Right lobe of liver (tissue), 6 donors: ENCODE measurements at regions not wholly inside any gene's neighbourhood (a gene's known extent, or its start where the extent isn't known, plus 50 kb on each side); places are given as distances from the start of the nearest gene placed in this dataset.

Source experiments
- ATAC-seq, 4 donors: fragments of 200-7000 bp; cut with Tn5 transposase; one replicate each; pipeline ENCODE4 v1.9.1; 2020; ENCODE audit warnings: mild to moderate bottlenecking in 4 of 4, moderate library complexity in 4 of 4
- DNase-seq, 3 donors: peaks; one replicate each; pipeline ENCODE4 v3.0.0-alpha.2; 2020
- H3K27ac ChIP-seq, 3 donors: fragments of 200-600 bp; one replicate each; pipeline ENCODE4 v1.8.0; 2022
- H3K27me3 ChIP-seq, 2 donors: fragments of 200-600 bp; one replicate each; pipeline ENCODE4 v1.8.0; 2022
- H3K36me3 ChIP-seq, 4 donors: fragments of 200-600 bp; sonication (generic) in 1 of 4; one replicate each; pipeline versions ENCODE4 v1.5.1 to v1.8.0; 2017 to 2022; ENCODE audit warnings: control low read depth in 1 of 4
- H3K4me1 ChIP-seq, 4 donors: fragments of 200-600 bp; sonication (generic) in 1 of 4; one replicate each; pipeline versions ENCODE4 v1.5.1 to v1.8.0; 2017 to 2022; ENCODE audit warnings: control low read depth in 1 of 4
- H3K4me3 ChIP-seq, 3 donors: fragments of 200-600 bp; one replicate each; pipeline ENCODE4 v1.8.0; 2022
- H3K9me3 ChIP-seq, 4 donors: fragments of 200-600 bp; sonication (generic) in 1 of 4; one replicate each; pipeline versions ENCODE4 v1.5.1 to v1.8.0; 2017 to 2022; ENCODE audit warnings: control low read depth in 1 of 4
- POLR2A ChIP-seq: fragments of 450-650 bp; IDR thresholded peaks from one replicate; pipeline ENCODE4 v1.6.1; 2017; ENCODE audit warnings: antibody characterized with exemption, mild to moderate bottlenecking
- WGBS: methylation state at CpG from one replicate; pipeline ENCODE4 v1.1.6; 2018; ENCODE audit warnings: low coverage, low lambda C conversion rate; ENCODE audit not compliant: insufficient coverage; ENCODE audit errors: missing lambda C conversion rate; 5-methylcytosine and 5-hydroxymethylcytosine counted together
- intact Hi-C, 2 donors: fragments of 100-400 bp; cut with DNase I; formaldehyde crosslinking; loops; one replicate each; pipeline versions ENCODE4 v1.11.2 to v1.14.1; 2022
- TF ChIP-seq, protein P1 (sequence below), 4 donors: fragments of 200-600 bp in 3 of 4; fragments of 450-650 bp in 1 of 4; IDR thresholded peaks; one replicate each; pipeline versions ENCODE4 v1.5.1 to v1.8.0; 2016 to 2022; ENCODE audit warnings: antibody characterized with exemption in 4 of 4, mild to moderate bottlenecking in 2 of 4
- donor health status: DM: no; HTN: yes; CAD: no.
- donor health status: DM: no; HTN: no; CAD: no.
- donor health status: DM: no; HTN: no; CAD: no.
- donor health status: DM: no; HTN: yes; CAD: no.
- donor health status: DM: no; HTN: yes; CAD: no.

DNA sequence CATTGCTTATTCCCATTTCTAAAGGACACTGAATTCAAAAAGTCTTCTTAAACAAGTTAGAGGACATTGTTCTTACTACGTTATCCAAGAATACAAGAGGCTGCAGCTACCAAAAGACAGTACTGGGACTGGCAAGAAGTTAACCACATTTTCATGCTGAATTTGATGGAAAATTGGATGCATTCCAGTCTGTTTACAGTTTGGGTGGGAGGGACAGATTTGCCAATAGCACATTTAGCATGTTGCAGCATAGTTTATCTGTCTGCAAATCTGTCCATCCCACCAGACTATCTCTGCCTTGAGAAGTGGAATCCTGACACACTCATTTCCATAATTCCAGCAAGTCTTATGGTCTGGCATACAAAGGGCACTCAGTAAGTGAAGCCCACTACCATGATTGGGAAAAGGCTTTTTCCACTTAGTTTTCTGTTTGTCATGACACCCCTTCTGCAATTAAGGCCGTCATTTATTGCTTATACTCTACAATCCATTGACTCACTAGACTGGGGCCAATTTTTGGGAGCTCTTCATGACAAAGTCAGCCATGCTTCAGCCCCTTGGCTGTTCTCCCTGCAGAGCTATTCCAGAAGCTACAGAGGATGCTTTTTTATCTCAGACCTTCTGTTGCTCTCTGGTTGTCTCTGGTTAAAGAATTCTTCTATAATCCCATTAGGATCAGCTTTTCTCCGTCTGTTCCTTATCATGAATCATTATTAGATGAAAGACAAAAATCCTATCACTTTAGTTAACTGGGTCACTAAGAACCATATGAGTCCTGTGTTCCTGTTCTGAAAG is 355.8 kb upstream of the PTBP2 start:
- no peaks in the 10 kb centered on the region for H3K27me3 ChIP-seq
- H3K9me3 ChIP-seq = no peaks in the 10 kb centered on the region
- 79% methylated on average over 3 of the region's 3 CpGs for WGBS
- DNase-seq (no peak), ATAC-seq (no peak)
- H3K36me3 ChIP-seq = no peaks in the 10 kb centered on the region
- intact Hi-C loops = no loop called here
- H3K4me1 ChIP-seq = no peaks in the 10 kb centered on the region
- no peak overlapping the region for H3K4me3 ChIP-seq
- TF ChIP-seq, protein P1, sequence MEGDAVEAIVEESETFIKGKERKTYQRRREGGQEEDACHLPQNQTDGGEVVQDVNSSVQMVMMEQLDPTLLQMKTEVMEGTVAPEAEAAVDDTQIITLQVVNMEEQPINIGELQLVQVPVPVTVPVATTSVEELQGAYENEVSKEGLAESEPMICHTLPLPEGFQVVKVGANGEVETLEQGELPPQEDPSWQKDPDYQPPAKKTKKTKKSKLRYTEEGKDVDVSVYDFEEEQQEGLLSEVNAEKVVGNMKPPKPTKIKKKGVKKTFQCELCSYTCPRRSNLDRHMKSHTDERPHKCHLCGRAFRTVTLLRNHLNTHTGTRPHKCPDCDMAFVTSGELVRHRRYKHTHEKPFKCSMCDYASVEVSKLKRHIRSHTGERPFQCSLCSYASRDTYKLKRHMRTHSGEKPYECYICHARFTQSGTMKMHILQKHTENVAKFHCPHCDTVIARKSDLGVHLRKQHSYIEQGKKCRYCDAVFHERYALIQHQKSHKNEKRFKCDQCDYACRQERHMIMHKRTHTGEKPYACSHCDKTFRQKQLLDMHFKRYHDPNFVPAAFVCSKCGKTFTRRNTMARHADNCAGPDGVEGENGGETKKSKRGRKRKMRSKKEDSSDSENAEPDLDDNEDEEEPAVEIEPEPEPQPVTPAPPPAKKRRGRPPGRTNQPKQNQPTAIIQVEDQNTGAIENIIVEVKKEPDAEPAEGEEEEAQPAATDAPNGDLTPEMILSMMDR (IDR thresholded peaks at IDR 0.05) = no peak
- no peak for TF ChIP-seq POLR2A
- no peak overlapping the region for H3K27ac ChIP-seq

DNA sequence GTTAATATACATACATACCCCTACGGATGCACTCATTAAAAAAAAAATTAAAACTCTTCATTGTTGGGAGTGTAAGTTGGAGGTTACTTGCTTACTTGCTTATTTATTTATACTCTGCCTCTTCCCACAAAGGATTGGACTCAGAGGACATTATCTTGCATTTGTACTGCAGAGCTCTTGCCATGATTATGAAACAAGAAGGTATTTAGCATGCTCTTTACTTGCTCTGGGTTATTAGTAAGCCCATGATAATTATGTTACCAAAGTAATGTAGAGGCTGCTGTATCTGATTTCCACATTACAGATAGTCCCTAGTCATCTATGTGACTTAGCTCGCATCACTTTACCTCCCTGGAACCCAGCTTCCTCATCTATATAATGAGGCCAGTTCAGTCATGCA is 355.1 kb upstream of the PTBP2 start:
- H3K27me3 ChIP-seq = no peaks in the 10 kb centered on the region
- H3K4me3 ChIP-seq = no peak overlapping the region
- intact Hi-C loops = no loop called here
- no peak for ATAC-seq
- 88% methylated on average over 2 of the region's 2 CpGs for WGBS
- TF ChIP-seq, protein P1 (IDR thresholded peaks at IDR 0.05) = no peak
- no peak for TF ChIP-seq POLR2A
- no peak overlapping the region for H3K27ac ChIP-seq
- no peaks in the 10 kb centered on the region for H3K4me1 ChIP-seq
- no peaks in the 10 kb centered on the region for H3K9me3 ChIP-seq
- H3K36me3 ChIP-seq = no peaks in the 10 kb centered on the region
- no peak for DNase-seq

DNA sequence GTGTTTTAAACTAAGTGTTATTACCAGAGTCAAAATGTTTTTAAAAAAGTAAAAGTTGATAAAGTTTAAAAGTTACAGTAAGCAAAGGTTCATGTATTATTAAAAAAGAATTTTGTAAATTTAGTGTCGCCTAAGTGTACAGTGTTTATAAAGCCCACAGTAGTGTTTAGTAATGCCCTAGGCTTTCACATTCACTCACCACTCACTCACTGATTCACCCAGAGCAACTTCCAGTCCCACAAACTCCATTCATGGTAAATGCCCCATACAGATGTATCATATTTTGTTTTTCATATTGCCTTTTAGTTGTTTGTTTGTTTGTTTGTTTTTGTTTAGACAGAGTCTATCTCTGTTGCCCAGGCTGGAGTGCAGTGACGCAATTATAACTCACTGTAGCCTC is 353.8 kb upstream of the PTBP2 start:
- 85% methylated on average over 2 of the region's 2 CpGs for WGBS
- TF ChIP-seq, protein P1 (IDR thresholded peaks at IDR 0.05) = no peak
- TF ChIP-seq POLR2A = no peak

DNA sequence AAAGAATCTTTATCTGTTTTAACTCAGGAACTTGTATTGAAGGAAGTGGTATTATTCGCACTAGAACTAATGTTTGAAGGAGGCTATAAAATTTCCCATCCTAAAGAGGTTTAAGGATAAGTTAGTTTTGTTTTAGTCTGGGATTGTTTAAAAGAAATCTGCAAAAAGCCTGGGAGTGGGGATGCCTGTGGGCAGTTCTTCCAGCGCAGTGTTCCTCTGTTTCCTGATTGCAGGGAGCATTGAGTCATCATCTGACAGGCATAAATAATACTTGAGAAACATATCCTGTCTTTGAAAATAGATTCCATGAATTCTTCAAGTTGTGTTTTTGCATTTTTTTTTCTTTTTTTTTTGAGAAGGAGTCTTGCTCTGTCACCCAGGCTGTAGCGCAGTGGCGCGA is 350.8 kb upstream of the PTBP2 start:
- no peak for TF ChIP-seq POLR2A
- TF ChIP-seq, protein P1 (IDR thresholded peaks at IDR 0.05) = no peak
- Histone ChIP-seq H3K9me3 (no peaks in the 10 kb centered on the region), H3K27ac (no peak overlapping the region), H3K4me1 (no peaks in the 10 kb centered on the region), H3K27me3 (no peaks in the 10 kb centered on the region), H3K36me3 (no peaks in the 10 kb centered on the region), H3K4me3 (no peak overlapping the region)
- DNase-seq (no peak), ATAC-seq (peak in 1 of 4 donors; percentile 52)
- intact Hi-C loops = no loop called here
- WGBS = 58% methylated on average over 5 of the region's 5 CpGs

More for the DNA sequence above, 353.8 kb upstream of the PTBP2 start:
- Histone ChIP-seq H3K9me3 (no peaks in the 10 kb centered on the region), H3K27ac (no peak overlapping the region), H3K4me3 (no peak overlapping the region), H3K27me3 (no peaks in the 10 kb centered on the region), H3K4me1 (no peaks in the 10 kb centered on the region), H3K36me3 (no peaks in the 10 kb centered on the region)
- DNase-seq = no peak
- intact Hi-C loops = no loop called here
- ATAC-seq = no peak
